ENCODE measurements at regions not wholly inside any gene's neighbourhood (a gene's known extent, or its start where the extent isn't known, plus 50 kb on each side); places are given as distances from the start of the nearest gene placed in this dataset.
A peak's percentile ranks its signal among the peaks of the same experiment; 100 is the strongest.
"Not testable (repeated sequence)": the region's sequence is repeated elsewhere in the genome, so short reads cannot be mapped to it uniquely, and the experiment has no call there.

DNA sequence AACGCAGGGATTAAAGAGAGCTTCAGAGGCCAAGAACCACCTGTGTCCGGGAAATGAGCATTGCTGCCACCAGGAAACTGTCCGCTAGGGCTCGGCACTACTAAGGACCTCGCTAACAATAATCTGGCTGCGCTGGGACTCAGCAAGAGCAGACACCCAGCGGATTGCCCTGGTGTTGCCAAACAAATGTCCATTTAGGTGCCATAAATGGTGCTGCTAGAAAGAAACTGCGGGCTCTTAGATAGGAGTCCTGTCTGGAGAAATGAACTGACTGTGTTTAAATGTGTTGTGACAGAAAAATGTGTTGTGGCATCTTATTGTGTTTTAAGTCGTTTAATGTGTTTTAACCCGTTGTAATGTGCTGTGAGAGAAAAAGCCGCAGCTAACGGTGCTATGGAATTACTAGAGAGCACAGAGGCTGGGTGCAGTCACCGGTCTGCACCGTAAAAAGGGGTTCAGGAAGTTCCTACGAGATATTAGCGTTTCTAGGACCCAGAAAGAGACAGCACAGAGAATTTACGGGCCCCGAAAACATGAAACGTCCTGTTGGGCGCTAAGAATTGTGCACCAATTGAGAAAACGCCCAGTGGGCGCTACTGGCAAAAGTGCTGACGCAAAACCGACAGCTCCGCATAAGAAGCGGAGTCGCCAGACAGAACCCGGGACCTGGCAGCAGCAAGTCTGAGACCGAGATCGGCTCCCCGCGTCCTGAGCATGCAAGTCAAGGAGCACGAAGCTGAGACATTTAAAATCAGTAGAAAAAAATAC, 90.6 kb downstream of the ANXA2R start:
- TF ChIP-seq, protein P1, sequence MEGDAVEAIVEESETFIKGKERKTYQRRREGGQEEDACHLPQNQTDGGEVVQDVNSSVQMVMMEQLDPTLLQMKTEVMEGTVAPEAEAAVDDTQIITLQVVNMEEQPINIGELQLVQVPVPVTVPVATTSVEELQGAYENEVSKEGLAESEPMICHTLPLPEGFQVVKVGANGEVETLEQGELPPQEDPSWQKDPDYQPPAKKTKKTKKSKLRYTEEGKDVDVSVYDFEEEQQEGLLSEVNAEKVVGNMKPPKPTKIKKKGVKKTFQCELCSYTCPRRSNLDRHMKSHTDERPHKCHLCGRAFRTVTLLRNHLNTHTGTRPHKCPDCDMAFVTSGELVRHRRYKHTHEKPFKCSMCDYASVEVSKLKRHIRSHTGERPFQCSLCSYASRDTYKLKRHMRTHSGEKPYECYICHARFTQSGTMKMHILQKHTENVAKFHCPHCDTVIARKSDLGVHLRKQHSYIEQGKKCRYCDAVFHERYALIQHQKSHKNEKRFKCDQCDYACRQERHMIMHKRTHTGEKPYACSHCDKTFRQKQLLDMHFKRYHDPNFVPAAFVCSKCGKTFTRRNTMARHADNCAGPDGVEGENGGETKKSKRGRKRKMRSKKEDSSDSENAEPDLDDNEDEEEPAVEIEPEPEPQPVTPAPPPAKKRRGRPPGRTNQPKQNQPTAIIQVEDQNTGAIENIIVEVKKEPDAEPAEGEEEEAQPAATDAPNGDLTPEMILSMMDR (IDR thresholded peaks at IDR 0.05; ENCODE audit: insufficient read depth, low read depth, low read length) = peak; percentile 62
- peak; percentile 86 for DNase-seq (ENCODE audit: low read depth)
- H3K4me3 ChIP-seq (ENCODE audit: low read depth, low read length) = peak overlapping the region; percentile 33

DNA sequence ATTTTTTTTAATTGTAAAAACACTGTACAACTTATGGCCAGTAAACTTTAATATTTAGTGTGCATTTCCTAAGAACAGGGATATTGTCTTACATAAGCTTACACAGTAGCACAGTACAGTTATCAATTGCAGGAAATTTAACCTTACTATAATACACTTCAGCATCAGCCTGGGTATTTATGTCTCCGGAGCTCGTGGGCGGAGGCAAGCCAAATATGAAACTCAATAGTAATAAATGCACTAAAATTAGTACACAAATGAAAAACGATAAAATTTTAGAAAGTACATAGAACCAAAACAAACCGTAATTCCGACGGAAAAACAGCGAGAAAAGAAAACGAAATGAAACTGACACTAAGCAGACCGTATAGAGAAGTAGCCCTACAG, 91.2 kb downstream of the ANXA2R start:
- H3K4me3 ChIP-seq (ENCODE audit: low read depth, low read length) = peak overlapping the region; percentile 33
- TF ChIP-seq, protein P1 (IDR thresholded peaks at IDR 0.05; ENCODE audit: insufficient read depth, low read depth, low read length) = no peak
- no peak for DNase-seq (ENCODE audit: low read depth)

DNA sequence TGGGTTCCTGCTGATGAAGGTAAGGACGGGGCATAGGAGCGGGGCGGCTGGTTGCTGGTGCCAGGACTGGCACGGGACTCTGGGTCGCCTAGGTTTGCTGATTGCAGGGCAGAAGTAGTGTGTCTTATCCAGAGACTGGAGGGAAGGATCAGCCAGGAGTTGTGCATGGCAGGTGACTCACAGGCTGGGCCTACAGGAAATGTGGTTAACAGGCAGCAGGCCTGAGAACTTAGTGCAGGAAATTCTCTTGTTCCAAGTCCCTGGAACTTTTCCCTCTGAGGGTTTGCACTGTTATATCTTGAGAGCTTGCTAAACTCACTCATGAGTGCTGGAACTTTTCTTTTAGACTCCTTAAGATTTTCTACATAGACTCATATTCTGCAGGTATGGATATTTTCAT, 95.1 kb downstream of the ANXA2R start:
- TF ChIP-seq, protein P1 (IDR thresholded peaks at IDR 0.05; ENCODE audit: insufficient read depth, low read depth, low read length) = no peak
- H3K4me3 ChIP-seq (ENCODE audit: low read depth, low read length) = no peak overlapping the region
- peak; percentile 88 for DNase-seq (ENCODE audit: low read depth)

DNA sequence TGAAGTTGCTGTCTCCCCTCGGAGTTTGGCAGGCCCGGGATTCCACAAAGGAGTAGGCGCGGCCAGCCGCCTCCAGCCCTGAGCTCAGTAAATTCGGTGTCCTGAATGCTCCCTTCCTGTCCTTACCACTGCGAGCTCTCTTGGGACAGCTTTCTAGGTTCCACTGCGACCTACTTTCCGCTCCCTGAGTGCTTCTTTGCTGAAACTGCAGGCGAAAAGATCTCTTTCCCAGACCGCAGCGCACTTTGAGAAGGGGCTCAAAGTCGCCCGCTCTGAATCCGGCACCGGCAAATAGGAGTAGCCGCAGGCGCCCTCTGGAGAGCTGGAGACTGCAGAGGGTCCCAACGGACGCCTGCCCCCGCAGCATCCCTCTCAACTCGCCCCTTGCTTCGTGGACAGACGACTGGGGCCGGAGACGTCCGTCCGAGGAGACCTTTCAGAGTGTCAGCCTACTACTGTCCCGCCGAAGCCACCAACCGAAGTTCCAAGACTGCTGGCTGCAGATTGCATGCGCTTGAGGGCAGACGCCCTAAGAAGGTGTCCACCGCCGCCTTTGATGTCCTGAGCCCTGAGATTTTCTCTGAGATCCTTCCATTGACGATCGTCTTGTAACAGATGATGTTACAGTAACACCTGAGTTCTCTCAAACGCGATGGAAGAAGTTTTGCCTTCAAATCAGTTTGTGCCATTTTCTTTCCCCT, 96.0 kb downstream of the ANXA2R start:
- peak overlapping the region; percentile 41 for H3K4me3 ChIP-seq (ENCODE audit: low read depth, low read length)
- TF ChIP-seq, protein P1 (IDR thresholded peaks at IDR 0.05; ENCODE audit: insufficient read depth, low read depth, low read length) = no peak
- DNase-seq (ENCODE audit: low read depth) = peak; percentile 22

DNA sequence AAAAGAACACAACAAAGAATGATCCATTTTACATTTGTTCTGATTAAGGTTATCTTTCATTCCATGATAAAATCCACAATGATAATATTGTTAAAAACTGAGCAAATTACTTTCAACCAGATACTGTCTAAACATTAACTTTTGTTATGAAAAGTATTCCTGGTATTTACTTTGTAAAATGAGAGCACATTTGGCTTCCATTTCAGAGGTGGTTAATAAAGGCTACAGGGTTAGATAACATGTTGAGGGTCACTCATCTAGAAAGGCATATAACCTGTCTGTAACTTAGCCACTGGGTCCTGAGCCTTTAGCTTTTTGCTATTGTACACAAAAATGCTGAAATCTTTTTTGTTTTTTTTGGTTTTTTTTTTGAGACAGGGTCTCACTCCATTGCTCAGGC, 99.3 kb downstream of the ANXA2R start:
- TF ChIP-seq, protein P1 (IDR thresholded peaks at IDR 0.05; ENCODE audit: insufficient read depth, low read depth, low read length) = no peak
- no peak overlapping the region for H3K4me3 ChIP-seq (ENCODE audit: low read depth, low read length)
- no peak for DNase-seq (ENCODE audit: low read depth)

DNA sequence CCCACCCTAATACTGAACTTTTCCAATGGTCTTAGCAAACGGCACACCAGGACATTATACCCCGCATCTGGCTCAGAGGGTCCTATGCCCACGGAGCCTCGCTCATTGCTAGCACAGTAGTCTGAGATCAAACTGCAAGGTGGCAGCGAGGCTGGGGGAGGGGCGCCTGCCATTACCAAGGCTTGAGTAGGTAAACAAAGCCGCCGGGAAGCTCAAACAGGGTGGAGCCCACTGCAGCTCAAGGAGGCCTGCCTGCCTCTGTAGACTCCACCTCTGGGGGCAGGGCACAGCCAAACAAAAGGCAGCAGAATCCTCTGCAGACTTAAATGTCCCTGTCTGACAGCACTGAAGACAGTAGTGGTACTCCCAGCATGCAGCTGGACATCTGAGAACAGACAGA, 108.1 kb downstream of the ANXA2R start:
- not testable (repeated sequence) for H3K4me3 ChIP-seq (ENCODE audit: low read depth, low read length); DNase-seq (ENCODE audit: low read depth)

DNA sequence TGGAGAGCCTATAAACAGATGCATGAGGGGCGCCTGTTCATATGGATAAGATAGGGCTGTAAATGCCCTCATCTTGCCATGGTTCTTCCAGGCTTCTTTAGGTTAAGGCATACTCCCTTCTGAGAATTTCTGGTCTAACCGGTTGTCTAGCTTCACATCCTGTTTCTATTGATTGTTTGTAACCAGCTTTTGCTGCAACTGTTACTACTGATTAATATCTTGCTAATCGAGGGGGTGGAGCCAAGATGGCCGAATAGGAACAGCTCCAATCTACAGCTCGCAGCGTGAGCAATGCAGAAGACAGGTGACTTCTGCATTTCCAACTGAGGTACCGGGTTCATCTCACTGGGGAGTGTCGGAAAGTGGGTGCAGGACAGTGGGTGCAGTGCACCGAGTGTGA, 108.7 kb downstream of the ANXA2R start:
- not testable (repeated sequence) for DNase-seq (ENCODE audit: low read depth)

DNA sequence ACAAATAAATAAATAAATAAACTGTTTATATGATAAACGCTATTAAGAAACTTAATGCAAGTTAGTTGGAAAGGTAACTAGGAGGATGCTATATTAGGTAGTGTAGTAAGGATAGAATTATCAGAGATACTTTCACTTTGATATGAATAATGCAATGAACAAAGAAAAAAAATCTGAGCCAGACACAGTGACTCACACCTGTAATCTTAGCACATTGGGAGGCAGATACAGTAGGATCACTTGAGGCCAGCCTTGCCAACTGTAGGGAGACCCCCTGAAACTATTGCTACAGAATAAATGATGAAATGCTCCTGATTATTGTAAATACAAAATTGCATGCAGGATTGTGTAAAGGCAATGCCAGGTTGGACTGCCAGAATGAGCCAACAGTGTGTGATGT, 109.2 kb downstream of the ANXA2R start:
- no peak for DNase-seq (ENCODE audit: low read depth)
- TF ChIP-seq, protein P1 (IDR thresholded peaks at IDR 0.05; ENCODE audit: insufficient read depth, low read depth, low read length) = no peak
- no peak overlapping the region for H3K4me3 ChIP-seq (ENCODE audit: low read depth, low read length)

More for the DNA sequence above, 108.7 kb downstream of the ANXA2R start:
- H3K4me3 ChIP-seq (ENCODE audit: low read depth, low read length) = not testable (repeated sequence)
